Panc1 (cell line): ENCODE measurements at regions not wholly inside any gene's neighbourhood (a gene's known extent, or its start where the extent isn't known, plus 50 kb on each side); places are given as distances from the start of the nearest gene placed in this dataset.

ENCODE experiments used
- ATAC-seq: fragments of 200-7000 bp; cut with Tn5 transposase; 2 replicates; pipeline ENCODE4 v1.9.1; 2020; ENCODE audit warnings: mild to moderate bottlenecking, moderate library complexity
- BruUV-seq: library from RNA; stranded (reverse); fragments of 400-500 nt; replicated peaks from 2 replicates; lab custom pipeline; 2021; lab: Mats Ljungman, UMichigan
- CTCF ChIA-PET: fragments of 300-600 bp; sonication (Branson Sonifier 250); formaldehyde crosslinking; loops from one replicate; lab custom pipeline; 2022; ENCODE audit warnings: antibody characterized with exemption; lab: Charles Lee
- POLR2A ChIA-PET: fragments of 300-600 bp; sonication (Branson Sonifier 250); formaldehyde crosslinking; loops from one replicate; lab custom pipeline; 2022; ENCODE audit warnings: antibody characterized with exemption; lab: Charles Lee
- DNase-seq: peaks from one replicate; pipeline ENCODE4 v3.0.0-alpha.2; 2010; ENCODE audit warnings: low read depth, low spot score
- H3K27ac ChIP-seq: 2 replicates; pipeline ENCODE4 v1.5.1; 2011; ENCODE audit warnings: mild to moderate bottlenecking, low read length, inconsistent platforms
- H3K27me3 ChIP-seq: fragments of 200-500 bp; sonication (Bioruptor generic); 2 replicates; pipeline ENCODE4 v1.6.0; 2014; ENCODE audit warnings: low read length, inconsistent platforms; ENCODE audit not compliant: control insufficient read depth, insufficient read depth
- H3K36me3 ChIP-seq: fragments of 200-500 bp; sonication (Bioruptor generic); 2 replicates; pipeline ENCODE4 v1.5.1; 2014; ENCODE audit warnings: inconsistent platforms, mild to moderate bottlenecking, low read length, moderate library complexity; ENCODE audit not compliant: control insufficient read depth, insufficient read depth
- H3K4me1 ChIP-seq: 2 replicates; pipeline ENCODE4 v1.5.1; 2011; ENCODE audit warnings: inconsistent platforms, mild to moderate bottlenecking, low read length, moderate library complexity; ENCODE audit not compliant: control insufficient read depth, insufficient read depth
- H3K4me3 ChIP-seq, 2 experiments: 2 replicates each; pipeline ENCODE4 v1.5.1; 2011 to 2012; ENCODE audit warnings: low read depth in 2 of 2, low read length in 2 of 2, mild to moderate bottlenecking in 2 of 2, inconsistent platforms in 1 of 2, moderate library complexity in 1 of 2
- H3K9me3 ChIP-seq: fragments of 200-500 bp; sonication (Bioruptor generic); 2 replicates; pipeline ENCODE4 v1.5.1; 2014; ENCODE audit warnings: low read depth, mild to moderate bottlenecking, inconsistent platforms, low read length, moderate library complexity; ENCODE audit not compliant: control insufficient read depth, insufficient read depth
- POLR2AphosphoS5 ChIP-seq: IDR thresholded peaks from 2 replicates; pipeline ENCODE4 v1.6.1; 2012; ENCODE audit warnings: mild to moderate bottlenecking, low read depth, low read length, moderate library complexity
- SIN3A ChIP-seq: IDR thresholded peaks from 2 replicates; pipeline ENCODE4 v1.6.1; 2012; ENCODE audit warnings: low read depth, mild to moderate bottlenecking, low read length, moderate library complexity, borderline replicate concordance; ENCODE audit not compliant: insufficient read depth
- TCF7L2 ChIP-seq: IDR thresholded peaks from 2 replicates; pipeline ENCODE4 v1.6.1; 2011; ENCODE audit warnings: mild to moderate bottlenecking, low read depth, low read length, inconsistent platforms
- in situ Hi-C: cut with HindIII; loops from 2 replicates; pipeline ENCODE4 v1.10.0; 2016; ENCODE audit warnings: low sequenced_read_pairs, low pct_unique_long_range_greater_than_20kb
- intact Hi-C: fragments of 100-400 bp; cut with micrococcal nuclease; formaldehyde crosslinking; loops from one replicate; pipeline ENCODE4 v1.10.0; 2022; ENCODE audit not compliant: unreplicated experiment
- TF ChIP-seq, protein P1 (sequence below): fragments of 450-650 bp; IDR thresholded peaks from 2 replicates; pipeline ENCODE4 v1.5.1; 2017; ENCODE audit warnings: mild to moderate bottlenecking
- TF ChIP-seq, protein P2 (sequence below), 2 experiments: IDR thresholded peaks; 2 replicates each; pipeline ENCODE4 v1.6.1; 2011 to 2012; ENCODE audit warnings: low read depth in 2 of 2, control low read depth in 1 of 2, low read length in 1 of 2, mild to moderate bottlenecking in 1 of 2, moderate library complexity in 1 of 2; ENCODE audit not compliant: insufficient read depth in 1 of 2

DNA sequence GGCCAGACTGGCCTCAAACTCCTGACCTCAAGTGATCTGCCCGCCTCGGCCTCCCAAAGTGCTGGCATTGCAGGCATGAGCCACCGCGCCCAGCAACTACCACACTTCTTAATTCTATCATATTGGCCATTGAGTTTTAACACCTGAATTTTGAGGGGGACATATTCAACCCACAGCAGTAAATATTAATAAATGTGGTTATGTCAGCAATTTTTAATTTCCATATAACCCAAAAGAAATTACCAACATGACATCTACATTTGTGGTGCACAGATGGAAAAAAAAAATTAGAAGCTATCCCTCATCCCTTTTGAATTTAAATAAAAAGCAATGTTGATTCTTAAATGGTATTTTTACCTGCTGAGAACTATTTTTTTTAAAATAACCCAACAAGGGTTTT is 88.7 kb downstream of the SLITRK6 start:
- no peak for TF ChIP-seq POLR2AphosphoS5
- no peaks in the 10 kb centered on the region for H3K9me3 ChIP-seq
- BruUV-seq = no TSS peak
- DNase-seq = no peak
- intact Hi-C loops = no loop called here
- no peaks in the 10 kb centered on the region for H3K27me3 ChIP-seq
- CTCF ChIA-PET = no interaction called here
- POLR2A ChIA-PET = no interaction called here
- no peak overlapping the region for H3K4me3 ChIP-seq
- H3K27ac ChIP-seq = no peak overlapping the region
- in situ Hi-C loops = no loop called here
- H3K4me1 ChIP-seq = no peaks in the 10 kb centered on the region
- ATAC-seq = no peak
- no peaks in the 10 kb centered on the region for H3K36me3 ChIP-seq

DNA sequence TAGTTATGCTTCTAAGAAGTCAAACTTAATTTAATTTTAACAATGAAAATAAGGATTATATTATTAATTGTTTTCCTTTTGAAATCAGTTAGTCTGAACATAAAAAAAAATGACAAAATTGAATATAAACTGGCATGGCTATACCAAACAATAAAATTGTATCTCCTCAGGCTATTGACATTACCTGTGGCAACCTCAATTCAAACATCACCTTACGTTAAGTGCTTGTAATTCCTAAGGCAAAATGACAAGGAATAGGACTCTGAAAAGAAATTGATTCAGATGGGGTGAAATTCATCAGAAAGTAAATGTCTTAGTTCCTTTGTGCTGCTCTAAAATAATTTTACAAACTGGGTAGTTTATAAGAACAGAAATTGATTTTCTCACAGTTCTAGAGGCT is 89.5 kb downstream of the SLITRK6 start:
- DNase-seq = no peak
- Histone ChIP-seq H3K27me3 (no peaks in the 10 kb centered on the region), H3K4me1 (no peaks in the 10 kb centered on the region), H3K9me3 (no peaks in the 10 kb centered on the region), H3K27ac (no peak overlapping the region), H3K4me3 (no peak overlapping the region), H3K36me3 (no peaks in the 10 kb centered on the region)
- intact Hi-C loops = no loop called here
- ChIA-PET CTCF (no interaction called here), POLR2A (no interaction called here)
- ATAC-seq = no peak
- TF ChIP-seq, protein P1, sequence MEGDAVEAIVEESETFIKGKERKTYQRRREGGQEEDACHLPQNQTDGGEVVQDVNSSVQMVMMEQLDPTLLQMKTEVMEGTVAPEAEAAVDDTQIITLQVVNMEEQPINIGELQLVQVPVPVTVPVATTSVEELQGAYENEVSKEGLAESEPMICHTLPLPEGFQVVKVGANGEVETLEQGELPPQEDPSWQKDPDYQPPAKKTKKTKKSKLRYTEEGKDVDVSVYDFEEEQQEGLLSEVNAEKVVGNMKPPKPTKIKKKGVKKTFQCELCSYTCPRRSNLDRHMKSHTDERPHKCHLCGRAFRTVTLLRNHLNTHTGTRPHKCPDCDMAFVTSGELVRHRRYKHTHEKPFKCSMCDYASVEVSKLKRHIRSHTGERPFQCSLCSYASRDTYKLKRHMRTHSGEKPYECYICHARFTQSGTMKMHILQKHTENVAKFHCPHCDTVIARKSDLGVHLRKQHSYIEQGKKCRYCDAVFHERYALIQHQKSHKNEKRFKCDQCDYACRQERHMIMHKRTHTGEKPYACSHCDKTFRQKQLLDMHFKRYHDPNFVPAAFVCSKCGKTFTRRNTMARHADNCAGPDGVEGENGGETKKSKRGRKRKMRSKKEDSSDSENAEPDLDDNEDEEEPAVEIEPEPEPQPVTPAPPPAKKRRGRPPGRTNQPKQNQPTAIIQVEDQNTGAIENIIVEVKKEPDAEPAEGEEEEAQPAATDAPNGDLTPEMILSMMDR = no peak
- TF ChIP-seq POLR2AphosphoS5 = no peak
- TF ChIP-seq SIN3A = no peak
- TF ChIP-seq, protein P2, sequence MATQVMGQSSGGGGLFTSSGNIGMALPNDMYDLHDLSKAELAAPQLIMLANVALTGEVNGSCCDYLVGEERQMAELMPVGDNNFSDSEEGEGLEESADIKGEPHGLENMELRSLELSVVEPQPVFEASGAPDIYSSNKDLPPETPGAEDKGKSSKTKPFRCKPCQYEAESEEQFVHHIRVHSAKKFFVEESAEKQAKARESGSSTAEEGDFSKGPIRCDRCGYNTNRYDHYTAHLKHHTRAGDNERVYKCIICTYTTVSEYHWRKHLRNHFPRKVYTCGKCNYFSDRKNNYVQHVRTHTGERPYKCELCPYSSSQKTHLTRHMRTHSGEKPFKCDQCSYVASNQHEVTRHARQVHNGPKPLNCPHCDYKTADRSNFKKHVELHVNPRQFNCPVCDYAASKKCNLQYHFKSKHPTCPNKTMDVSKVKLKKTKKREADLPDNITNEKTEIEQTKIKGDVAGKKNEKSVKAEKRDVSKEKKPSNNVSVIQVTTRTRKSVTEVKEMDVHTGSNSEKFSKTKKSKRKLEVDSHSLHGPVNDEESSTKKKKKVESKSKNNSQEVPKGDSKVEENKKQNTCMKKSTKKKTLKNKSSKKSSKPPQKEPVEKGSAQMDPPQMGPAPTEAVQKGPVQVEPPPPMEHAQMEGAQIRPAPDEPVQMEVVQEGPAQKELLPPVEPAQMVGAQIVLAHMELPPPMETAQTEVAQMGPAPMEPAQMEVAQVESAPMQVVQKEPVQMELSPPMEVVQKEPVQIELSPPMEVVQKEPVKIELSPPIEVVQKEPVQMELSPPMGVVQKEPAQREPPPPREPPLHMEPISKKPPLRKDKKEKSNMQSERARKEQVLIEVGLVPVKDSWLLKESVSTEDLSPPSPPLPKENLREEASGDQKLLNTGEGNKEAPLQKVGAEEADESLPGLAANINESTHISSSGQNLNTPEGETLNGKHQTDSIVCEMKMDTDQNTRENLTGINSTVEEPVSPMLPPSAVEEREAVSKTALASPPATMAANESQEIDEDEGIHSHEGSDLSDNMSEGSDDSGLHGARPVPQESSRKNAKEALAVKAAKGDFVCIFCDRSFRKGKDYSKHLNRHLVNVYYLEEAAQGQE (IDR thresholded peaks at IDR 0.05; ENCODE audit: insufficient read depth in 1 of 2, low read depth in 2 of 2, low read length in 1 of 2) = no peak
- no peak for TF ChIP-seq TCF7L2
- in situ Hi-C loops = no loop called here
- no TSS peak for BruUV-seq

DNA sequence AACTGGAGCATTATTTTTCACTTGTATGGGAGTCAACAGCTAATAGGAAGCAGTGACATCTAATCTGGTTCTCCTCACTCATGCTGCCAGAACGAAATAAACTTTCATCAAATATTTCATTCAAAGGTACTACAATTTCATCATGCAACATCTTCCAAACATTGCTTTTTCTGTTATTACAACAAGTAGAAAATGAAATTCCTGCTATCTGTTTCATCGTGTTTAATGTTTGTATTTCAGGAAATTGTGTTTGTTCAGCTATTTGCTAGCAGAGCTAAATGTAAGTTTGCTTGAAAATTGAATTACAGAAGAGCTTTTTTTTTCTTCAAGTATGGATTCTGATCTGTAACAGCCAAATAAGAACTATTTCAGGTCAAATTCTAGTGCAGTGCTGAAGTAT is 90.1 kb downstream of the SLITRK6 start:
- ATAC-seq = no peak
- Histone ChIP-seq H3K27ac (no peak overlapping the region), H3K9me3 (no peaks in the 10 kb centered on the region), H3K4me3 (no peak overlapping the region), H3K36me3 (no peaks in the 10 kb centered on the region), H3K27me3 (no peaks in the 10 kb centered on the region), H3K4me1 (no peaks in the 10 kb centered on the region)
- no peak for DNase-seq
- in situ Hi-C loops = no loop called here
- BruUV-seq = no TSS peak
- TF ChIP-seq SIN3A (no peak), POLR2AphosphoS5 (no peak), TCF7L2 (no peak)
- TF ChIP-seq, protein P2 (IDR thresholded peaks at IDR 0.05; ENCODE audit: insufficient read depth in 1 of 2, low read depth in 2 of 2, low read length in 1 of 2) = no peak
- TF ChIP-seq, protein P1 = no peak
- POLR2A ChIA-PET = no interaction called here
- CTCF ChIA-PET = no interaction called here
- intact Hi-C loops = no loop called here
